GM18861 (cell line): ENCODE measurements at regions not wholly inside any gene's neighbourhood (a gene's known extent, or its start where the extent isn't known, plus 50 kb on each side); places are given as distances from the start of the nearest gene placed in this dataset.
"Not testable (repeated sequence)": the region's sequence is repeated elsewhere in the genome, so short reads cannot be mapped to it uniquely, and the experiment has no call there.

Source experiments
- ATAC-seq: cut with Tn5 transposase; IDR thresholded peaks from one replicate; pipeline ENCODE4 v1.9.1; 2021; ENCODE audit not compliant: unreplicated experiment

DNA sequence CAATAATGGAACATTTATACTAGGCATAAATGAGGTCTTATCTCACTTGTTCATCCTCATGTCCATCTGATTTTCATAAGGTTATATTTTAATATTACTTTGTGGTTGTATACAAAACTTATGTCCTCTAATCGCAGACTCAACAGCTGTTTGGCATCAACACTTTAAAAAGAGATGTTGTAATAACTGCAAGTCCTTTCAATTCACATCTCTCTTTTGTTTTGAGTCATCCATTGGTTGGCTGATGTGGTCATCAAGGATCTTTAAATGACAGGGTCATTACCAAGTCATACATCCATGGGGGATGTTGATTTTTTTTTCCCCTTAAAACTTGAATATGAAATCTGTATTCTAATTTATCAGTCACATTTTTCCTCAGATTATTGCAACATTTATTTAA is 299.4 kb upstream of the NRSN1 start:
- no peak for ATAC-seq

- ATAC-seq = no peak
Measured at GRCh38 chr6:23828861-23829260, 297.2 kb upstream of the NRSN1 start.

GRCh38 chr6:23841116-23841515 is 284.9 kb upstream of the NRSN1 start:
- ATAC-seq = no peak

DNA sequence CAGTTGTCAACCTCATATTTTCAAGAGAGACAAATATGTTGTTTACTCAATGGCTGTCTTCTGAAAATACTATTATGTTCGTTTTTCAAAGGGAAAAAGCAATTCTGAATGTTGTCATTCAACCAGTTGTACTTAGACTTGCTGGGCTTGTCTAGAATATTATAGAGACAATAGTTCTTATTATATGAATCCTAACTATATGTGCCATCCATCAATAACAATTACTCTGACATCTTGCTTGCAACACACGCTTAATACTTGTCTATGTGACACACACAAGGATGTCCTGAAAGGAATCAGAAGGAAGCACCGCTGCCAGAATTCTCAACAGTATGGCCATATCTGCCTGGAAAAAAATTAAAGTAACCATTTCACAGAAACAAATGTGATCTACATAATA is 283.3 kb upstream of the NRSN1 start:
- ATAC-seq = no peak

DNA sequence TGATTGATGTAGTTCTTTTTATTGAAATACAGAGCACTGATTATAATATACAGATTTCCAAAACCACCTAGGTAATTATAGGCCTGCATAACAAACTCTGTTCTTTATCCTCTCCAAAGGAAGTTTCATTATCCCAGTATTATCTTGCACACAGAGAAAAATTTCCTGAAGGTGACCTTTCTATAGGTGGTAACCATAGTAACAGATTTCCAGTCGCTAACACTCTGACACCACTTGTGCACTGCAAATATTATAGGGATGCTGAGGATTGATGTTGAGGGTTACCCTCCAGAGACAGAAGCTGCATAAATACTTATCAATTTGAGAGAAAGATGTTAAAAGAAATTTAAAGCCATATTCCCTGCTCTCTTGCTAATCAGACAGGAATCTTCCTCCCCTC is 274.5 kb upstream of the NRSN1 start:
- ATAC-seq = no peak

GRCh38 chr6:23853566-23854133 is 272.4 kb upstream of the NRSN1 start:
- ATAC-seq = not testable (repeated sequence)

DNA sequence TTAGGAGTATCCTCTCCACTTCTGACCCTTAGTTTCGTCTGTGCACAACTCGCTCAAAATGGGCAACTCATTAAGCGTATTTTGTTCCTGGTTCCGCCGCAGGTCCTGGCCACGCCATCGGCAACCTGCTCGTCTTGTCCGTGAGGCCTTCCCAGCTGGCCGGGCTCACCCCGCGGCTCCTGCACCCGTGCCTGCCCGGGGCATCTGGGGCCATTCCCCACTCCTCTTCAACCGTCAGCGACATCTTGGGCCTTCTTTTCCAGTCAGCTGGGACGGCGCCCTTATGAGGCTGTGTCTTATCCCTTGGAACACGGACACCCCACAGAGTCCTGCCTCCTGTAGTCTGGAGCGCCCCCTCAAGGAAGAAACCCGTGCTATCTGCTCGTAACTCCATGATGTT is 271.9 kb upstream of the NRSN1 start:
- not testable (repeated sequence) for ATAC-seq

DNA sequence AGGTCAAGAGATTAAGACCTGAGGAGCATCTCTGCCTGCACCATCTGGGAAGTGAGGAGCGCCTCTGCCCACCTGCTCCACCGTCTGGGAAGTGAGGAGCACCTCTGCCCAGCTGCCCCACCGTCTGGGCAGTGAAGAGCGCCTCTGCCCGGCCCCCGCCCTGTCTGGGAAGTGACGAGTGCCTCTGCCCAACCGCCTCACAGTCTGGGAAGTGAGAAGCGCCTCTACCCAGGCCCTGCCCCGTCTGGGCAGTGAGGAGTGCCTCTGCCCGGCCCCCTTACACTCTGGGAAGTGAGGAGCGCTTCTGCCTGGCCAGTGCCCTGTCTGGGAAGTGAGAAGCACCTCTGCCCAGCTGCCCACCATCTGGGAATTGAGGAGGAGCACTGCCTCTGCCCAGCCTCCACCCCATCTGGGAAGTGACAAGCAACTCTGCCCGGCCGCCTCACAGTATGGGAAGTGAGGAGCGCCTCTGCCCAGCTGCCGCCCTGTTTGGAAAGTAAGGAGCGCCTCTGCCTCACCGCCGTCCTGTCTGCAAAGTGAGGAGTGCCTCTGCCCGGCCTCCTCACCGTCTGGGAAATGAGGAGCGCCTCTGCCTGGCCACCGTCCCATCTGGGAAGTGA is 270.4 kb upstream of the NRSN1 start:
- ATAC-seq = no peak

DNA sequence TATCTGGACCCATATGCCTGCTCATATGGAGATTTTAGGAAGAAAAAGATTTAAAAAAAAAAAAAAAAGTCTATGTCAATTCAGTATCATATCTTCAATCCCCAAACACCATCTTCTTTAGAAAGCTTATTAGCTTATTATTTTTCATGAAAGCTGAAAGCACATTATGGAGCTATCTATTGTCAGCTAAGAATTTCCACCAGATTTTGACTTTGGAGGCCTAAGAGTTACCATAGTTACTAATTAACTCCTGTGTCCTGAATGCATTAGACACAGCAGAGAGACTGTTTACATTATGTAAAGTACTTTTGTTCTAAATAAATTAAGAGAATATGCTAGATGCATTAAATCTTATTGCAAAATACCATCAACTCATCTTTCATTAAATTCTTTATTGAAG is 255.5 kb upstream of the NRSN1 start:
- no peak for ATAC-seq

DNA sequence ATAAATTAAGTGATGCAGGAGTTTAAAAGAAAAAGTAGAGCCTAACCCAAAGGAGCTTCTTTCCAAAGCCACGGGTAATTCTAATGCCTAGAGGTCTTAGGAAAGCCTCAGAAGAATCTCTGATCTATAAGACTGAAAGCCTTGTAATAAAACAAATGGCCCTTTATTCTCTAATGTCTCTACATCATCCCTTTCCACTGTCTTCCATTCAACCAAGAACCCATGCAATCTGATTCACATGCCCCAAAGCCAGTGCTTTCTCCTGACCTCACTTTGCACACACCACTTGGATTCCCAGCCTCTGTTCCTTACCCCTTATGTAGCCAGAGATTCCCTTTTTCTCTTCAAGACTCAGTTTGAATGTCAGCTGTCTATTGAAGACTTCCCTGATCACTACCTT is 252.9 kb upstream of the NRSN1 start:
- ATAC-seq = no peak

DNA sequence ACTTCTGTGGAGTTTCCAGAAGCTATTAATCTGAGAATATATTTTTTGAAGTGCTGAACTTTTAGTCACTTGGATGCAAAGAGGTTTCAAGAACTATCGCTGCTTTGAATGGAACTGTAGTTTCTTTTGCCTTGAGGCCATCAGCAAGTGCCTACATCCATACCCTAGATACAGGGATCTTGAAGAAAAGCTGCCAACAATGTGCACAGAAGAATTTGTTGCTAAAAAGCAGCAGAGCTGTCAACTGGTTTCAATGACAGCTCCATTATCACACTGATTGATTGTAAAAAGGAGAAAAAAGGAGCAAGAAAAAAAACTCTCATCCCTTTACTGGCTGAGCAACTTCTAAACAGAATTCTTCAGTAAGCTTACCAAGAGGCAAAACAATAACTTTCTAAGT is 251.0 kb upstream of the NRSN1 start:
- ATAC-seq = no peak

- no peak for ATAC-seq
Measured at GRCh38 chr6:23879816-23880215, 246.2 kb upstream of the NRSN1 start.

DNA sequence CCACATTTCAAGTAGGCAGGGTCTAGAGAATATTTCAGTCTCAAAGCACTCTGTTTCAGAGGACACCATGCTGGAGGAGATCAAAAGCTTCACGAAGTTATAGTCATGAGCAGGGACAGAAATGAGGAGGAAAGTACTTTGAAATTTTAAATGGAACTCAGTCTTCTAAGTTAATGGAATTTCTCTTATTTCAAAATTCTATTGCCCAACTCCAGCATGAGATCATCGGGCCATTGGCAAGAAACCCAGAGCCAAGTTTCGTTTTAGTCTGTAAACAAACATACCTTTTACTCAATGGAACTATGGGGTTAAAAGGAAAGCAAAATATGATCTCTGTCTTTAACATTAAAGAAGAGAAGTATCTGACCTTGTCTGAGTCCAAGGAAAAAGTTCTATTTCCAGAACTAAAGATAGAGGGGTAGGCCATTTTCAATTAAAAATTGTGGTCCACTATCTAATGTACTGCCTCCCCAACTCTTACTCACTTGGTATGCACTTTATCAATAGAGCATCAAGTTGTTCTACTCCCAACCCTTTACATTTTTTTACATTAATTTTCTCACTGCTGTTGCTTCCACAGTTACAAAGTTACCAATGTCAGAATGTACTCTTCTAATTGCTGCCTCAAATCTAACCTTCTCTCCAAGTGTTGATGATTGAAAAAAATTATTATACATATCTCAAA is 235.3 kb upstream of the NRSN1 start:
- no peak for ATAC-seq

DNA sequence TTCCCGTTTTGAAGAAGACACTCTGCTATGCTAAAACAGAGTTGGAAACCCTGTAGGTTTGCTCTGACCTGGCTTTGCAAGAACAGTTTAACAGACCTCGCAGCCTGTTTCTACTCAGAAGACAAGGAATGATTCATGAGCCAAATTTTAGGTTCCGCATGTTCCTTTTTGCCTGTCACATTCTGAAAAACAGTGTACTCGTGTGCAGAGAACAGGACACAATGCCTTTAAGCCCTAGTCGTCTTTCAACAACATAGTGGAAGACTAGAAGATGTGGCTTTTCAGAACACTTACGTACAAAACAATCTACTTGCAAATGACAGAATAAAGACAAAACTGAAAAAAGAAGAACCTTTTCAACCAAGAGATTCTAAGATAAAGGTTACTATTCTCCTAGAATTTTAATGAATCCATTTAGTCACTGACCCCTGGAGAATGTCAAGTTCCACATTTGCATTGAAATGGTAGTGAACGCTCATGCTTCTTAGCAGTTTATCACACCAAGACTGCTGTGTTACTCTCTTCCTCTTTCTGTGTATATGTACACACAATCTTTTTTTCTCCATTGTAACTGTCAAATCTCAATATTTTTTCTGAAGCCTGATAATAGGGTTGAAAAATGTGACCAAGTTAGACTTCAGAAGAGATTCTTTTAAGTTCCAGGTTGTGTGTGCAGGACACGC is 220.7 kb upstream of the NRSN1 start:
- no peak for ATAC-seq

DNA sequence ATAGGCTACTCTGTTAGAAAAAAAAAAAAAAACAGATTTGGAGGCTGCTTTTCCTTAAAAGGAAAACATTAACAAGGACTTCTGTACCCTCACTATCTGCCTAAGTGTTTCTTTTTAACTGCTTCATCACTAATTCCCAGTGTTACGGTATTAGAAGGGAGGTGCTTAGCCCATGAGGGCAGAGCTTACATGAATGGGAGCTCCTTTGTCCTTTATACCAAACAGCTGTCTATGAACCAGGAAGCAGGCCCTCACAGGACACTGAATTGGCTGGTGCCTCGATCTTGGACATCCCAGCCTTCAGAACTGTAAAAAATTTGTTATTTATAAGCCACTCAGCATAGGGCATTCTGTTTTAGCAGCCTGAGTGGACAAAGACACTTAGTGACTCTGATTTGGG is 215.6 kb upstream of the NRSN1 start:
- no peak for ATAC-seq

GRCh38 chr6:23927935-23928334 is 198.1 kb upstream of the NRSN1 start:
- ATAC-seq = no peak

DNA sequence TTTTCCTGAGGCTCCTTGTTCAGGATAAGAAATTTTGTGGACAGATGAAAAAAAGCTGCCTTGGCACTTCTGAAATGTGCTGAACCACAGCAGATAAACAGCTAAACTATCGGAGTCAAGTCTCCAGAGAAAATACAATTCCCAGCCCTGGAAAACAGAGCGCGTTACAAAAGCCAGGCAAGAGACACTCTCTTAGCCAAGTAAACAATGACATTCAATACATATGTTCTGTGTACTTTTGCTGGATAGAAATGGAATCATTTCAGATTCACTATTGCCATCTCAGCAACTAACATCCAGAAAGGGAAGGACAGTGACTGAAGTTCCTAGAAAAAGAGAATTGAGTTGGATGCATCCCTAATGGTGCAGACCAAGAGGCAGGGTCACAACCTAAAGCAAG is 196.8 kb upstream of the NRSN1 start:
- no peak for ATAC-seq

GRCh38 chr6:23940466-23940865 is 185.5 kb upstream of the NRSN1 start:
- ATAC-seq = no peak

DNA sequence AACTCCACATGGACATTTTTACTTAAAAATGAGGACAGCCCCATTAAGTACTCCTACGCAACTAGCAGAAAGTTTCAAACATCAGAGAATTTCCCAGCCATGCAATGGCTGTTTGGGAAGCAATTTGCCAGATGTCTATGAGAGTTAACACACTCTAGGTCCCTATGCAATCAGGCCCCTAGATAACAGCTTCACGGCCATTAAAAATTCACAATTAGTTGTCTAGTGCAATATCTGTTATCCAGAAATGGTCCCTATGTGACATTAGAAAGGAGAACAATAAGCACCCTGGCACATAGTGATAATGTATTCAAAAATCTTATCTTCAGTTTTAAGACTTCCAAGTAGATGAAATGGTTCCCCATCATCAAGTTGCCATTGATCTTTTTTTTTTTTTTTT is 174.3 kb upstream of the NRSN1 start:
- no peak for ATAC-seq

DNA sequence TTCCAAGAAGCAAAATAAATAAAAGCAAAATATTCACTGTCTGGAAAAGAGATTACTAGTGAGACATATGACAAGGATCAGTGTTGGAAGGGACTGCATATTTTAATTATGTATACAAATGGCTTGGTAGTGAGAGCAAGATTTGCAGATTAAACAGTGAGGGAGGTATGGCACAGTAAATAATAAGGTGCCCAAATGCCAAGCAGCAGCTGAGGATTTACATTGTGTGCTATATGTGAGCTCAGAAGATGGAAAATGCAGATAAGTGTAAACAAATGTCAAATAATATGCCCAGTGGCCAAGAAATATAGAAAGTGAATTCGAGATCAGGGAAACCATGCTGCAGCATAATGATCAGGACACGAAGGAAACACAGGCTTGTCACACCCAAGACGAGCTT is 173.8 kb upstream of the NRSN1 start:
- ATAC-seq = no peak

DNA sequence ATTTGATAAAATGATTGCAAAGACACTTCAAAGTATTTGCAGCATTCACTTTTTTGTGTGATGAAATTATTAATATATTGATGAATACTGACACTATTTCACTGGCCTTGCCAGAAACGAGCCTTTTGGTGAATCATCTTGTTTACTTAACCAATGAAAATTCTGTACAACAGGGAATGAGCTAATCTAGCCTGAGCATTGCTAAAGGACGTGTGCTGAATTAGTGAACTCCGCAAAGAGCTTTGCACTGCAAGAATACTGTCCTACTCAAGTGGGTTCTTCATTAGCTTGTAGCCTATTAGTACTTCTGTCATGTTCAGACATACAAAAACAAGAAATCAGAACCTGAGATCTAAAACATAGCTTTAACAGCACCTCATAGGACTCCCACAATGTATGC is 172.0 kb upstream of the NRSN1 start:
- ATAC-seq = no peak

DNA sequence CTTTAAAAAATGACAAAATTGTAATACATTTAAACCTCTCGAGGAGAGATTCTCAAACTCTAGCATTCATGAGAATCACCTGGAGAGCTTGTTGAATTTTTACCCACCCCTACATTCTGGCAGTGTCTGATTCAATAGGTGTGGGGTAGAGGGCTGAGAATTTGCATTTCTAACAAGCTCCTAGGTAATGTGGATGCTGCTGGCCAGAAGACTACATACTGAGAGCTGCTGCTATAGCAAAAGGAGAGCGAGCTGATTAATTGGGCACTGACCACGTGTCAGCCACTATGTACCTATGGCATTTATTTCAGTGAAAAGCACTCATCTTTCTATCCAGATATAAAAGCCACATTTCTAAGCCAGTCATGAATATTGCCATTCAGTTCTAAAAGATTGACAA is 169.0 kb upstream of the NRSN1 start:
- no peak for ATAC-seq
